ENCODE measurements at regions not wholly inside any gene's neighbourhood (a gene's known extent, or its start where the extent isn't known, plus 50 kb on each side); places are given as distances from the start of the nearest gene placed in this dataset.

GRCh38 chr5:56460195-56460546, 227.0 kb upstream of the ANKRD55 start:
- DNase-seq (ENCODE audit: low read depth, low spot score) = no peak

GRCh38 chr5:56459394-56460194, 226.5 kb upstream of the ANKRD55 start:
- no peak for DNase-seq (ENCODE audit: low read depth, low spot score)

GRCh38 chr5:56457887-56458812, 225.0 kb upstream of the ANKRD55 start:
- DNase-seq (ENCODE audit: low read depth, low spot score) = no peak

GRCh38 chr5:56456002-56456401, 222.9 kb upstream of the ANKRD55 start:
- DNase-seq (ENCODE audit: low read depth, low spot score) = no peak

- no peak for DNase-seq (ENCODE audit: low read depth, low spot score)
Observed at GRCh38 chr5:56455417-56455816, 222.3 kb upstream of the ANKRD55 start.

GRCh38 chr5:56454219-56454862, 221.2 kb upstream of the ANKRD55 start:
- DNase-seq (ENCODE audit: low read depth, low spot score) = no peak

GRCh38 chr5:56451742-56452141, 218.6 kb upstream of the ANKRD55 start:
- DNase-seq (ENCODE audit: low read depth, low spot score) = no peak

- no peak for DNase-seq (ENCODE audit: low read depth, low spot score)
Observed at GRCh38 chr5:56450766-56451165, 217.6 kb upstream of the ANKRD55 start.

GRCh38 chr5:56449071-56449640, 216.0 kb upstream of the ANKRD55 start:
- no peak for DNase-seq (ENCODE audit: low read depth, low spot score)

- no peak for DNase-seq (ENCODE audit: low read depth, low spot score)
Observed at GRCh38 chr5:56447656-56448055, 214.5 kb upstream of the ANKRD55 start.

- DNase-seq (ENCODE audit: low read depth, low spot score) = no peak
Observed at GRCh38 chr5:56447232-56447631, 214.1 kb upstream of the ANKRD55 start.

GRCh38 chr5:56446728-56447127, 213.6 kb upstream of the ANKRD55 start:
- DNase-seq (ENCODE audit: low read depth, low spot score) = no peak

- no peak for DNase-seq (ENCODE audit: low read depth, low spot score)
Observed at GRCh38 chr5:56443826-56444225, 210.7 kb upstream of the ANKRD55 start.

GRCh38 chr5:56440871-56441740, 208.0 kb upstream of the ANKRD55 start:
- no peak for DNase-seq (ENCODE audit: low read depth, low spot score)

GRCh38 chr5:56434986-56435385, 201.9 kb upstream of the ANKRD55 start:
- DNase-seq (ENCODE audit: low read depth, low spot score) = no peak

- DNase-seq (ENCODE audit: low read depth, low spot score) = no peak
Observed at GRCh38 chr5:56433039-56433617, 200.0 kb upstream of the ANKRD55 start.

GRCh38 chr5:56432321-56432720, 199.2 kb upstream of the ANKRD55 start:
- no peak for DNase-seq (ENCODE audit: low read depth, low spot score)

GRCh38 chr5:56430422-56430821, 197.3 kb upstream of the ANKRD55 start:
- no peak for DNase-seq (ENCODE audit: low read depth, low spot score)

GRCh38 chr5:56429110-56429561, 196.0 kb upstream of the ANKRD55 start:
- DNase-seq (ENCODE audit: low read depth, low spot score) = no peak

- no peak for DNase-seq (ENCODE audit: low read depth, low spot score)
Observed at GRCh38 chr5:56426693-56427092, 193.6 kb upstream of the ANKRD55 start.
